ENCODE measurements at regions not wholly inside any gene's neighbourhood (a gene's known extent, or its start where the extent isn't known, plus 50 kb on each side); places are given as distances from the start of the nearest gene placed in this dataset.

DNA sequence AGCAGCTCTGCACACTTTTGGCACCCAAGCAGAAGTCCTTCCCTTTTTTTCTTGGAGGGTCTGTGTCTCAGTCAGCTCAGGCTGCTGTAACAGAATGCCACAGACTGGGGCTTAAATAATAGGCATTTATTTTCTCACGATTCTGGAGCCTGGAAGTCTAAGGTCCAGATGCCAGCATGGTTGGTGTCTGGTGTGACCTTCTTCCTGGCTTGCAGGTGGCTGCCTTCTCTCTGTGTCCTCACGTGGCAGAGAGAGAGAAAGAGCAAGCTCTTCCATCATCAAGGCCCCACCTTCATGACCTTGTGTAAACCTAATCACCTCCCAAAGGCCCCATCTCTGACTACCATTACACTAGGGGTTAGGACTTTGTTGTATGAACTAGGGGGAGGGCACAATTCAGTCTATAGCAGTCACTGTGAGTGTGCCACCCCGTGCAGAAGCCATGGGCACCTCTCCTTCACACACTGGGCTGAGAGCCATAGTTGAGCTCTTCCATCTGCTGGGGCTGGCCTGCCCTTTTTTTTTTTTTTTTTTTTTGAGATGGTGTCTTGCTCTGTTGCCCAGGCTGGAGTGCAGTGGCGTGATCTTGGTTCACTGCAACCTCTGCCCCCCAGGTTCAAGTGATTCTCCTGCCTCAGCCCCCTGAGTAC, 80.3 kb downstream of the OAT start:
- no peak for DNase-seq
- intact Hi-C loops (cut with DNase I, micrococcal nuclease), result no loop called here
- no peaks in the 10 kb centered on the region for H3K4me1 ChIP-seq (ENCODE audit: low read depth)
- H3K9me3 ChIP-seq, result no peaks in the 10 kb centered on the region
- TF ChIP-seq, protein P1, sequence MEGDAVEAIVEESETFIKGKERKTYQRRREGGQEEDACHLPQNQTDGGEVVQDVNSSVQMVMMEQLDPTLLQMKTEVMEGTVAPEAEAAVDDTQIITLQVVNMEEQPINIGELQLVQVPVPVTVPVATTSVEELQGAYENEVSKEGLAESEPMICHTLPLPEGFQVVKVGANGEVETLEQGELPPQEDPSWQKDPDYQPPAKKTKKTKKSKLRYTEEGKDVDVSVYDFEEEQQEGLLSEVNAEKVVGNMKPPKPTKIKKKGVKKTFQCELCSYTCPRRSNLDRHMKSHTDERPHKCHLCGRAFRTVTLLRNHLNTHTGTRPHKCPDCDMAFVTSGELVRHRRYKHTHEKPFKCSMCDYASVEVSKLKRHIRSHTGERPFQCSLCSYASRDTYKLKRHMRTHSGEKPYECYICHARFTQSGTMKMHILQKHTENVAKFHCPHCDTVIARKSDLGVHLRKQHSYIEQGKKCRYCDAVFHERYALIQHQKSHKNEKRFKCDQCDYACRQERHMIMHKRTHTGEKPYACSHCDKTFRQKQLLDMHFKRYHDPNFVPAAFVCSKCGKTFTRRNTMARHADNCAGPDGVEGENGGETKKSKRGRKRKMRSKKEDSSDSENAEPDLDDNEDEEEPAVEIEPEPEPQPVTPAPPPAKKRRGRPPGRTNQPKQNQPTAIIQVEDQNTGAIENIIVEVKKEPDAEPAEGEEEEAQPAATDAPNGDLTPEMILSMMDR (IDR thresholded peaks at IDR 0.05), result no peak
- no peaks in the 10 kb centered on the region for H3K36me3 ChIP-seq (ENCODE audit: low read depth)
- ATAC-seq, result no peak
- no peak overlapping the region for H3K4me3 ChIP-seq

DNA sequence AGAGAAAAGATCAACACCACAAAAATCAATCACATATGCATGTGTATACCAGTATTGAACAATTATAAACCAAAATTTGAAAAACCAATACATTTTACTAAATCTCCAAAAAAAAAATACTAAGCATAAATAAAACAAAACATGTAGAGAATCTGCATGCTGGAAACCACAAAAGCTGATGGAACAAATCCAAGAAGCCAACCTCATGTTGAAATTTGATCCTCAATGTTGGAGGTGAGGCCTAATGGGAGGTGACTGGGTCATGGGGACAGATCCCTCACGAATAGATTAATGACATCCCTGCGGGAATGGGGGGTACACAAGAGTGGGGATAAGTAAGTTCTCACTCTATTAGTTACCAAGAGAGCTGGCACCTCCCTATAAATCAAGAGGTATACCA, 82.5 kb downstream of the OAT start:
- intact Hi-C loops (cut with DNase I, micrococcal nuclease), result no loop called here
- TF ChIP-seq, protein P1 (IDR thresholded peaks at IDR 0.05), result no peak
- no peak for ATAC-seq

DNA sequence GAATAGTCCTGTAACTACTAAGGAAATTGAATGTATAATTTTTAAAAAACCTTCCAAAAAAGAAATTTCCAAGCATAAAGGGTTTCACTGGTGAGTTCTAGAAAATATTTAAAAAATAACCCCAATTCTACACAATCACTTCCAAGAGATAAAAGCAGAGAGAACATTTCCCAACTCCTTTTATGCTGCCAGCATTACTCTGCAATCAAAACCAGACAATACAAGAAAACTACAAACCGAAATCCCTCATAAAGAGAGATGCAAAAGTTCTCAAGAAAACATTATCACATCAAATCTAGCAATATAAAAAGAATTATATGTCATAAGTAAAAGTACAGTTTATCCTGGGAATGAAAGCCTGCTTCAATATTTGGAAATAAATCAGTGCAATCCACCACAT, 84.8 kb downstream of the OAT start:
- intact Hi-C loops (cut with DNase I, micrococcal nuclease), result no loop called here
- Histone ChIP-seq H3K36me3 (ENCODE audit: low read depth) (no peaks in the 10 kb centered on the region), H3K4me1 (ENCODE audit: low read depth) (no peaks in the 10 kb centered on the region), H3K9me3 (no peaks in the 10 kb centered on the region), H3K4me3 (no peak overlapping the region)
- ATAC-seq (no peak), DNase-seq (no peak)
- TF ChIP-seq, protein P1 (IDR thresholded peaks at IDR 0.05), result no peak

More for the DNA sequence above, 82.5 kb downstream of the OAT start:
- no peak for DNase-seq
- H3K4me3 ChIP-seq, result no peak overlapping the region
- no peaks in the 10 kb centered on the region for H3K4me1 ChIP-seq (ENCODE audit: low read depth)
- H3K9me3 ChIP-seq, result no peaks in the 10 kb centered on the region
- no peaks in the 10 kb centered on the region for H3K36me3 ChIP-seq (ENCODE audit: low read depth)

DNA sequence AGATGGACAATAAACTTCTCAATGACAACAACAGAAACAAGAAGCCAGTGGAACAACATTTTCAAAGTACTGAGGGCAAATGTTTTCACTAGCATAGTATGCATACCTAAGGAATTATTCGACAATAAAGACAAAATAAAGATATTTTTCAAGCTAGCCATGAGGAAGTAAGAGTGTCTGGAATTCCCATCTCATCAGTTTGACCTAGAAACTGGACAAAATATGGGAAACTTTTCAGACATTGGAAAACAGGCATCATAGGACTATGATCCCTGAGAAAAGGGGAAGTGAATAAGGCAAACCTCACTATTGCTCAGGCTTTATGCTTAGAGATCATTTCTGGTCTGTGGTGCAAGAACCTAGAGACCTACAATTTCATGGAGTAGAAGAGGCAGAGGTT, 86.3 kb downstream of the OAT start:
- intact Hi-C loops (cut with DNase I, micrococcal nuclease), result no loop called here
- no peaks in the 10 kb centered on the region for H3K9me3 ChIP-seq
- TF ChIP-seq, protein P1 (IDR thresholded peaks at IDR 0.05), result no peak
- H3K4me1 ChIP-seq (ENCODE audit: low read depth), result no peaks in the 10 kb centered on the region
- no peaks in the 10 kb centered on the region for H3K36me3 ChIP-seq (ENCODE audit: low read depth)
- H3K4me3 ChIP-seq, result no peak overlapping the region
- DNase-seq (no peak), ATAC-seq (no peak)

DNA sequence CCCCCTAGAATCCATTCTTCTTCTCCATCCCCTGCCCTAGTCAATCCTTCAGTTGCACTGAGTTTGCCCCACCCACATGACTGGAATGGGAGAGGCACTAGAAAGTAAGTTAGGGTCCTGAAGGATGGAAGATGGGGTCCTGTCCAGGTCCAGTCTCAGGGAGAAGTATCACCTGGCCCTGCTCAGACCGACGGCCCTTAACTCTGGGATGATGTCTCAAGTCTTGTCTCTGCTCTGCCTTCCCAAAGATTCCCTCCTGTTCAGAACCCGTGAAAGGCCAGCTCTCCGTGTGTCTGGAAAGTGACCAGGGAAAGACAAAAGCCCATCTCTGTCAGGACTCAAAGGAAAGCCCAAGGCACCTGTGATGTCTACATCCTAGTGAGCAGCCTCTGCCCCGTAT, 88.8 kb downstream of the OAT start:
- H3K4me1 ChIP-seq (ENCODE audit: low read depth), result no peaks in the 10 kb centered on the region
- intact Hi-C loops (cut with DNase I, micrococcal nuclease), result no loop called here
- no peak overlapping the region for H3K4me3 ChIP-seq
- DNase-seq (no peak), ATAC-seq (no peak)
- H3K9me3 ChIP-seq, result no peaks in the 10 kb centered on the region
- H3K36me3 ChIP-seq (ENCODE audit: low read depth), result no peaks in the 10 kb centered on the region
- TF ChIP-seq, protein P1 (IDR thresholded peaks at IDR 0.05), result no peak

DNA sequence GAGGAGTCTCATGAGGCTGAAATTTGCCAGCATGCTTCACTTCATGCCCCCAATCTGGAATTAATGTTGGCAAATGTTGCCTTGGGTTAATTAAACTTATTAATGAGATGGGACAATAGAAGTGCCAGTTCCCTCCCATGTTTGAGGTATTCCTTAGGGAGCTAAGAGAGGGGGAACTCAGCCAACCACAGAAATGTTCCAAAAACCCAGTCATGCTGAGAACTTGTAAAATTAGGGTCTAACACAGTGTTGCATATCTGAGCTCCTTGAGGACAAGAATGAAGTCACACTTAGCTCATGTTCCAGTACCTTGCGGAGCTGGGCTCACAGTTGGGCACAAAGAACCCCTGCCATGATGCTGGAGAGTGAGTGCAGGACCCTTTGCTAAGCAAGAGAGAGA, 89.4 kb downstream of the OAT start:
- intact Hi-C loops (cut with DNase I, micrococcal nuclease), result no loop called here
- TF ChIP-seq, protein P1 (IDR thresholded peaks at IDR 0.05), result no peak
- H3K4me3 ChIP-seq, result no peak overlapping the region
- DNase-seq (no peak), ATAC-seq (no peak)
- H3K9me3 ChIP-seq, result no peaks in the 10 kb centered on the region
- H3K4me1 ChIP-seq (ENCODE audit: low read depth), result no peaks in the 10 kb centered on the region
- H3K36me3 ChIP-seq (ENCODE audit: low read depth), result no peaks in the 10 kb centered on the region
